ENCODE measurements at regions not wholly inside any gene's neighbourhood (a gene's known extent, or its start where the extent isn't known, plus 50 kb on each side); places are given as distances from the start of the nearest gene placed in this dataset.

- TF ChIP-seq CTCF (IDR thresholded peaks at IDR 0.05) (no peak), EZH2 (IDR thresholded peaks at IDR 0.05; ENCODE audit: borderline replicate concordance, insufficient read depth, low read depth, low read length, poor library complexity, severe bottlenecking) (no peak)
These were observed 182.8 kb upstream of the DGKB start for GRCh38 chr7:15085366-15085765.

Data from B cell (primary cell).